NCI-H2196 treated with DMSO at 0.1 percent for 48 hours (cell line): ENCODE measurements at regions not wholly inside any gene's neighbourhood (a gene's known extent, or its start where the extent isn't known, plus 50 kb on each side); places are given as distances from the start of the nearest gene placed in this dataset.

ENCODE experiments used
- DNase-seq: peaks from one replicate; lab custom pipeline; 2025; ENCODE audit not compliant: unreplicated experiment; lab: John Stamatoyannopoulos, UW

DNA sequence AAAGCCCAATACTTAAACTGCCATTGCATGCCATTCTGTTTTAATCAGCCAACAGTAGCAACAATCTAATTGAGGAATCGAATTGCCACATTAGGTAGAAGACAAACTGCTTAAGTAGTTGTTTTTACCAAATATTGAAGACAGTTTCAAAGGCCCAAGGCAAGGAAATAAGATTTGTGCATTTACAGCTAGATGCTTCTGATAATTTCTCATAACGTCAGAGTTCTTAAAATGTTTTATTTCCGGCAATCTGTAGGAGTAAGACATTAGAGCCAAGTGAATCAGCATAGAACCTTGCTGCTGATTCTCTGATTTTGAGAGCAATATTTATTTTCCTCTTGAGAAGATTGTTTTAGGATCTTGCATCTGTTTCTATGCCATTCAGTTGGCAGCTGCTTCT is 174.3 kb downstream of the RBM43 start:
- DNase-seq = no peak

DNA sequence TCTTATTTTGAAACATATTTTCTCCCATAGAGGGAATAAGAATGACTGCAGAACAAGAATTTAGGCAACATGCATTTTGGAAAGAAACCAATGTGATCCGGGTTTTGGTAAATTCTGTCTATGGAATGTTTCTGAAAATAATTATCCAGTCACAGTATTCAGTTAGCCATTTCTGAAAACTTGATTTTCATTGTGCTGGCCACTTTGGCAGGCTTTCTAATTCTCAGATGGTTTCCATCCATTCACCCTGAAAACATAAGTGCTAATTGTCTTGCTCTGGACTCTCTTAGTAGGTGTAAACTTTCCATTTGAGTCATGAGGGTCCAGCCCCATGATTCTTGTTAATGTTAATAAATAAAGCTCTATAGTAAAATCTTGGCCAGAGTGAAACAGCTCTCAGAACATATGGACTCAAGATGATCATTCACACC is 176.5 kb downstream of the RBM43 start:
- DNase-seq = no peak

DNA sequence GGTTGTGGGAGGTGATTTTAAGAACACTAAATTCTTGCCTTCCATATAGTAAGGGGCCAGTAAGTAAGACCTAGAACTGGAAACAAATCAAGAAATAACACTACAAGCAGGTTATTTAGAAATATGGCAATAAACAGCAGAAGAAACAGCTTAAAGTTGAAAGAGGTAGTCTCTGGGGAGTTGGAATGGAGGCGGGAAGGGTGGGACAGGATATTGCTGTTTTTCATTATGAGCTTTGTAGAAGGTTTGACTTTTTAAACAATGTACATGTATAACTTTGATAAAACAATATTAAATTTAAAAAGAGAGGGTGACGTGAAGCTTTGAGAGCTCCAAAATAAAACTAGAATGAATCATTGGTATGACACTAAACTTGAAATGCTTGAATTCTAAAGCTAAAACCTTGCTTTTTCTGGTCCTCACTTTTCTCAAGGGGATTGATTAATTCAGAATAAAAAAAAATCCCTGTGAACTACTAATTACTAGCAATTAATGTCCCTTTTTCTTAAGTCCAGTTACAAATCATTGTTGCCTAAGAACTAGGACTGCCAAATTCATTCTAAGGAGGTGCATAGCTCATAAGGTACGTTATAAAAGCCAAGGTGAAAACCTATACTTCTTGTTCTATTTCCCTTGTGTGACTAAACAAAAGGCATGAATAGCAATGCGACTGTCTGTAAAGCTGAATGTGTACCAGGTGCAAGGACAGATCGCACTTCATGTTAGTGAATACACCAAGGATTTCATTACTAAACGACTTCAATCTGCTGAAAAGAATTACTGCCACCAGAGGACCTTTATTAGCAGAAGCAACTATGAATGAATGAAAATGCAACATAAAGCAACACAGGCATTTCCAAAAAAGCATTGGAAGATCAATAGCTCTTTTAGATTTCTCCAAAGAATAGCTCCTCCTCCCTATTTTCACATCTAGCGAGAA is 177.5 kb downstream of the RBM43 start:
- DNase-seq = no peak

DNA sequence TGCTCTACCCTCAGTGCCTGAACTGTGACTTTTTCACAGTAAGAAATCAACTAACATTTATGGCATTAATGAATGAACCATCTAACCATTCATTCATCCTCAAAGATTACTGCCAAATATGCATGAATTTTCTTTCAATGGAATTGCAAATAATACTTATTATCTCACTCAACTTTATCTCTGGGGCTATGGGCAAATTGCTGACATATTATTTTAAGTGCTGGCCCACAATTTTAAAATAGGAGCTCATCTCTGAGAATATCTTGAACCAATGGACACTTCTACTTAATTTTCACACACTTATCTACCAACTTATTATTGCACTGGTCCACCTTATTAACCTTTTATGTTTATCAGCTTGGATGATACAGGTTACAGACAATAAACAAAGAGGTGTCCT is 182.8 kb downstream of the RBM43 start:
- DNase-seq = no peak

DNA sequence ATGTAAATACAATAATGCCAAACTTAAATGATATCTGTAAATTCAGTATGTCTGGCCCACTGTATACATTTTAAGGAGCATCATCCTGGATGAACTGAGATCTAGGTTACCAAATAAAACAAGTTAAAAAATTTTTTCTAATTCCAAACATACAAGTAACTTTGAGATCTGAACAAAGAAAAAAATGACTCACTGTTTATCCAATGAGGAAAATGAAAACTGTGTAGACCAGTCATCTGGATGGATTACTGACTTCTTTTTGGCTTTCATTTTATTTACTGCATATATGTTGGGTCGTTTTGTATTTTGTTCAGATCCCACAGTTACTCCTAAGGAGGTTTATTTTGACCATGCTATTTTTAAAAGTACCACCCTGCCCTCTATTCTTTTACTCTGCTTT is 189.8 kb downstream of the RBM43 start:
- DNase-seq = no peak

DNA sequence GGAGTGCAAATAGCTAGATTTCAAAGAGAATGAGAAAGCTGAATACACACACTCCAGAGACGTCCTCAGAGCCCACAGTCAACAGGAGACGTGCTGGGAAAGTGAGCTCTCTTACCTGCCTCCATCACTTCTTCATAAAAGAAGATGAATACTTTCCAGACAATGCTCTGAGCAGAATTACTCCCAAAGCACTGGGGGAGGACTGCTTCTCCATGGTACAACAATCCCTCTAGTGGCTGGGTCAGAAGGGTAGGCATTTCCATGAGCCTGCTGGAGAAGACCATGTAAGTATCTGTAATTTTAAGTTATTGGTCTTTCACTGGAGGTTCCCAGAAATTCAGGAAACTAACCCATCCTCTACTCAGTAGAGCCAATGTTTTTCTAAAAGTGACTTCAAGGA is 190.3 kb downstream of the RBM43 start:
- DNase-seq = no peak

DNA sequence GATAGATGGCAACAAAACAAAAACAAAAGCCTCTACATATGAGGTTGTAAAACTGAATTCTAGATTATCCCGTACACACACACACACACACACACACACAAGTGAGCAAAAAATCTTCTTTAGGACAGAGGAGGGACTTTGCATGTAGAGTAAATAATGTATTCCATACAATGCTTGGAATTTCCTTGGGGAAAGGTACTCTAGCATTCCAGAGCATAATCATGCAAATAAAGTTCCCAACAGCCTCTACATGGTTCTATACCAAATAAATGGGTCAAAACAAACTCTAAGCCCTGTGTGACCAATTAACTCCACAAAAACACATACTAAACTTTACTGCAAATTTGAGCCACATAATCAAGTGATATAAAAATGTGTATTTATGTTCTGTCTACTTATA is 191.4 kb downstream of the RBM43 start:
- DNase-seq = no peak

DNA sequence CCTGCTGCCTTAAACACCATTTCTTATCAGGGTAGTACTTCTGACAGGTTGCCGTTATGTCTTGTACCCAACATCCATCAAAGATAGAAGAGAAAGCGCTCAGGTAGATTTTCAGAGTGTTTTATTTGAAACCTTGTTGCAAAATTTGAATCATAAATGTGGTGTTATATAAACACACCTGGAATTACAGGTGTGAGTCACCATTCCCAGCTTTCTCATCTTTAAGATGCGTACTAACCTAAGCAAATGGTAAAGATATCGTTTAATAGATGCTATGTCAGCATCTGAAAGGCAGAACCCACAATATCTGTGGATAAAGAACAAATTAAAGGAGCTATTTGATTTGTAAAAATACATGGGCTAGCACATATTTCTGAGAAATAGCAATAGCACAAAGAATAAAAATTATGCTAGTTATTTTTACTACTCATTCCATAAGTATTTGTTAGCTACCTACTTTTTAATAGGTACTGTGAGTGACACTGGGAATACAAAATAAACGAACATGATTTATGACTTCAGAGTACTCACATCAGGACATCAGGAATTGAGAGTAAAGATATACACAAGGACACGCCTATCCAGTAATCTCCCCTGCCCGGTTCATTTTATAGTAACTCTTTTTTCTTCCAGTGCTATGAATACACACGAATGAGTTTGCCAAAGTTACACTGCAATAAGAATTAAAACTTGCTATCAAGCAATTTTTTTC is 193.8 kb downstream of the RBM43 start:
- no peak for DNase-seq

DNA sequence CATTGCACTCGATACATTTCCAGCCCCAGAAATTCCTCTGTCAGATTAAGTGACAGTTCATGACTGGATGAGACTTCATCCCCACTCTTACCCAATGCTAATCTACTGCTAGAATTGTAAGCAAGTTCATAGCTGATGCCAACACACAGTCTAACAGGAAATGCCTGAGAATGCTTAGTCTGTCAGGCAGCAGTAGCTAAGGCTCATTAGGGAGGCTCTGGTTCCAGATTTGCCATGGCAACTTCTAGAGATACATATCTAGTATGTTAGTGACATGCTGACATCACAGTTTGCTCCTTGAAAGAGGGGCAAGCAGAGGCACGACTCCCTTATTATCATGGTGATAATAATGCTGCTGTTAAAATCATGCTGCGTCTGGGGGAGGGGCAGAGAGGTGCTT is 198.4 kb downstream of the RBM43 start:
- no peak for DNase-seq

DNA sequence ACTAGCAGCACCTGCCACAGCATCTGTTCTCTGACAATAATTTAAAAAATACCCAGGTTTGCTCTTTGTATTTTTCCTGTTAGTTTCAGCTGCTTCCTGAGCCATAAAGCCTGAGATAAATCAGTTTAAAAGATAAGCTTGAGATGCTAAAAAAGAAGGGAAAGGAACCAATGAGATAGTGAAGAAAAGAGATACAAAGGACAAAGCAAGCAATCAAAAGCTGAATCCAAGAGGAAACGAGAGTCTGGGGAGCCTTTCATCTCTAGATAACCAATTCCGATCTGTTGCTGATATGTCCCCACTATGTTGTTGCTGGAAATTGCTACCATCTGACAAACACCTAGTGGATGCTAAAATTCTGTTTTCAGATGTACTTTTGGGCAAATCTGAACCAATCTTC is 201.4 kb downstream of the RBM43 start:
- DNase-seq = no peak

DNA sequence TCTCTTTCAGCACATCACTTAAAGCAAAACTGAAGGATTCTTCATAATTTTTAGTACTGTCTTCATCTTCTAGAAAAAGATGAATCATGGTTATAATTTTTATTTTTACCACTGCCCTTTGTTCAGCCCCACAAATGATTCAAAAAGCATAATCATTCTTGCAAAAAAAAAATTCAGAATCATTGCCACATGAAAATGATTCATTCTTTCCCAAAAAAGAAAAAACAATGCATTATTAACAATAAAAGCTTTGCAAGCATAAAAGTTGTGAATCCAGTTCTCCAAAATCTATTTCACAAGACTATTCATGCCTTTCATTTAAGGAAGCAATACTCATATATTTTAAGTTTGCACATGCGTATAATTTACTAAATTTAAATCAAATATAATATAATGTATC is 204.8 kb downstream of the RBM43 start:
- DNase-seq = no peak

DNA sequence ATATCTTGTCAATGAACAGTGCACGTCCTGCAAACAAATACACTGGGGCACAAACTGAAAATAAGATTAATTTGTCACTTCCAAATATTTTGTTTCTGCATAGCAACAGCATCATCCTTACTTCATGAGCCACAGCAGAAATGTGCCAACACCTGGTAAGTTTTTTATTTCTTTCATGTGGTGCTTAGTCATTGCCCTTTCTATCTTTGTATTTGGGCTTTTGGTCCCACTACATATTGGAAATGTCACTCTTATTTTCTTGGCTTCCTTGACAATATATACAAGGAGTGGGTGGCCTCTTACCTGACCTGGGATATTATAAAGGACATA is 208.0 kb downstream of the RBM43 start:
- no peak for DNase-seq

DNA sequence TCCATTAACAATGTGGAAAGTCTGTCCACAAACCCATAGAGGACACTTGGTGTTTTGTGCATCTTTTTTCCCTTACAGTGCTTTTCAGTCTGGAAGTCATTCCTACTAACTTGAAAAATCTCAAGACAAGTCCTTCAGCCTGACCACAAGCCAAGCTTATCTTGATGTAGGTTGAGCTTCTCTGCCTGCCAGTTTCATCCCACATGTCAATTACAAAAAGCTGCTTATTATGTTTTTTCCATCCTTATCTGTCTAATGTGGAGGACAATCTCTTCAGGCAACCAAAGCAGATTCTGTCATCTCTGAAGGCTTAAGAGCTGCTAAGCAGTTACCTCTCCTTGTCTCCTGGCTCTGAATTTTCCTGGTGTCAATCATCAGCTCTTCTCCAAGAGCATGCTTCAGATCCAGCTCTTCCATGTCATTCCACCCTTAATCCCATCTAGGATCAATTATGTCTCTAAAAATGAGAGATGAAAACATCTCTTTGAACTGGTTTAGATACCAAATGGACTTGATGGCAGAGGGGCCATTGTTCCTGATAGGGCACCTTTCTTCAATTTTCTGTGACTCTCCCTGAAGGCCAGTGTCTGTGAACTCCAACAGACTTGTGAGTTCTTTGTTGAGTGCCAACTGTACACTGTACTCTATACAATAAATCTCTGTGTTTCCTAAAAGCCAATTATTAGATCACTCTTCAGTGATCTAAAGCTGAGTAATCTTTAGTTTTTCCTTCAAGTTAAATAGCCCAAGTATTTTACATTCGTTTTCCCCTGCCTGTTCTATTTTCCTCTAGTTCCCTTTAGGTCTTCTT is 208.6 kb downstream of the RBM43 start:
- no peak for DNase-seq

DNA sequence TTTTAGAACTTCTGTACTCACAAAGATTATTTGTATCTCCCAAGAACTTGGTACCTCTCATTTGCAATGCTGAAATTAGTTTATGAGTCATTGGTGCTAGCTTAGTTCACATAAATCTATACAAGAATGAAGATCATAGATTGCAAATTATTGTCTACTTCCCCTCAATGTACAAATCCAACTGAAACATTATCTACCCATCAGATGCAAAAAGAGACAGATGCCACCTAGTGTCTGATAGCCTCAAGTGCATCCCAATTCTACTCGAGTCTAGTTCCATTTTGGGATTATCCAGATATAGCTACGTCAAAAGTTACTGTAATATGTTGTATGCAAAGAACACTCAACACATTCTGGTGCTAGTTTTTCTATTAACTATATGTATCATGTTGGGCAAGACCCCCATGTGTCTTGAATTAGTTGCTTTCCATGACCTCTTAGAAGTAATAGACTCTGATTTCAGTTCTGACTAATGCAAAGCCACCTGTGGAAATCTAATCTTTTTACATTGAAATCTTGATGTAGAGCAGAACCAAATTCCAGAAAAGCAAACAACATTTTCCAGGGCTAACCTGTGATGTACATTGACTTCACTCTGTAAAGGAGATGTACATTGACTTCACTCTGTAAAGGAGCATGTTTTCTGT is 210.0 kb downstream of the RBM43 start:
- DNase-seq = peak; percentile 6

DNA sequence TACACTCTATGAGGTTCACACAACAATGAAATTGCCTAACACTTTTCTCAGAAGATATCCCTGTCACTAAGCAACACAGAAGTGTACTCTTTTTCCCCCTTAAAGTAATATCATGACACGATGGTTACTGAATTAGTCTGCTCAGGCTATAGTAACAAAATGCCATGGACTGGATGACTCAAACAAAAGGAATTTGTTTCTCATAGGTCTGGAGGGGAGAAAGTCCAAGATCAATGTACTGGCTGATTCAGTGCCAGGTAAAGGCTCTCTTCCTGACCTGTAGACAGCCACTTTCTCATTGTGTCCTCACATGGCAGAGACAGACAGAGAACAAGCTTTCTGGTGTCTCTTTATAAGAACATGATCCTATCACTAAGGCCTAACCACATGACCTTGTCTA is 211.9 kb downstream of the RBM43 start:
- no peak for DNase-seq

DNA sequence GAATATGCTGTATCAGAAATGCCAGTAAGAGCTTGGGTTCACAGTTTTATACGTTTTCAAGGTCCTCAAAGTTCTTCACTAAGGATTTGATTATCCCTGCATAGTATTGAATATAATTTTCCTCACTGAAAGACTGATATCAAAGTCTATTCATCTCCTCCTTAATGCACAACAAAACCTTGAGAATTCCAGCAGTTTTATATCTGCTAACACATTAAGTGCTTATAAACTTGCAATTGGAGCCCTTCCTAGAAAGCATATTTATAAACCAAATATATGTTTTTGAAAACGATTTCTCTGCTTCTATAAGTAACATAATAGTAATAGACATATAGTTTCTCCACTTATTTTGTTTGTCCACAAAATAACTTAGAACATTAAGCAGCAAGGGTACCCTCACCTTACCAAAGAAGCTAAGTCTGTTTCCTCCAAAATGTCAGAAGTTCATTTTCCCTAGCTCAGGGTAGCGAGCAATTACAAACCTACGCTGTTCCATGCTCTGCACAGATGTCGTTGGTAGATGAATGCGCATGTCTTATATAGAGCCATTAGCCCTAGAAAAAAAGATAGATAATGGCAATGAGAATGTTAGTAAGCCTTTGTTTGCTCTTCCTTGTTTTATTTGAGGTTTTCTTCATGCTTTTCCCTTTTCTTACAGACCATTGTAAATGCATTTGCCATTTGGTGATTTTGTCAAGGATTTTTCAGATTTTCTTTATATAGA is 213.2 kb downstream of the RBM43 start:
- DNase-seq = no peak

DNA sequence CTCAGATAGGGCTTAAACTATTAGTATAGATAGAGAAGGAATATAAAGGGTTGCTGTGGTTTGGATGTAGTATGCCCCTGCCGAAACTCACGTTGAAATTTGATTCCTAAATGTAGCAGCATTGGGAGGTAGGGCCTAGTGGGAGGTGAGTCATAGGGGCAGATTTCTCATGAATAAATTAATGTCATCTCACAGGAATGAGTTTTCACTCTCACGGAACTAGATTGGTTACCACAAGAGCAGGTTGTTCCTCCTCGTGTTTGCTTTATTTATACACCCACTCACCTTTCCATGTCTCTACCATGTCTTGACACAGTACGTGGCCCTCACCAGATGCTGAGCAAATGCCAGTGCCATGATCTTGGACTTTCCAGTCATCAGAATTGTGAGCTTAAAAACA is 218.2 kb downstream of the RBM43 start:
- no peak for DNase-seq

DNA sequence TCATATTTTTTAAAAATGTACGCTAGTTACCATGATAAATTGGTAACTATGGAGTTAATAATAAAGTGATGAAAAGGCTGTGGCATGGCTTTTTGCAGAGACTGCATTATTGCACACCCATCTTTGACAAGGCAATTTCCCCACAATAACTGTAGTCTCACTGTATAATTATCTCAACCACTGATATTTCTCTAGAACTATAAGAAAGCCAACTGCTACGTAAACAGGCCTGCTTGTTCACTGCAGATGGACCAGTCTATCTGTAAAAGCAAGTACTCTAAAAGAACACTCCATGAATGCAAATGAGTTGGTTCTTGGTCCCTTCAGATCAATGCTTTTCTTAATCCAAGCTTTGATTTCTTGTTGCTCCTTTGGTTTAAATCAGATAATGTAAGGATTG is 218.7 kb downstream of the RBM43 start:
- DNase-seq = no peak

DNA sequence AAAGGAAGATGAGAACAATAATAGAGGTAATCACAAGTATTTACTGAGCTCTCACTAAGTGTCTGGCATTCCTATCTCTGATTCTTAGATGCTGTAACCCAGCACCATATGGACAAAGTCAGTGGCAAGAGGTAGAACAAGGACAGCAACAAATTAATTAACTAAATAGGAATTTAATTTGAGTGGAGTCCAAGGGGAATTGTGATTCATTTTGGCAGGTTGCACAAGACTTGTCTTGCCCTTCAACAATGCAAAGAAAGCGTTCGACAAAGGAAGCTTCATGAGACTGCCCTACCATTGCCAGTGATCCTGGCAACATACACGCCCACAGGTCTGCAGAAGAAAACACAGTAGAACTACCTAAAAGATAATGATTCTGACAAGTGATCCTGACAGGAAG is 221.6 kb downstream of the RBM43 start:
- DNase-seq = no peak

DNA sequence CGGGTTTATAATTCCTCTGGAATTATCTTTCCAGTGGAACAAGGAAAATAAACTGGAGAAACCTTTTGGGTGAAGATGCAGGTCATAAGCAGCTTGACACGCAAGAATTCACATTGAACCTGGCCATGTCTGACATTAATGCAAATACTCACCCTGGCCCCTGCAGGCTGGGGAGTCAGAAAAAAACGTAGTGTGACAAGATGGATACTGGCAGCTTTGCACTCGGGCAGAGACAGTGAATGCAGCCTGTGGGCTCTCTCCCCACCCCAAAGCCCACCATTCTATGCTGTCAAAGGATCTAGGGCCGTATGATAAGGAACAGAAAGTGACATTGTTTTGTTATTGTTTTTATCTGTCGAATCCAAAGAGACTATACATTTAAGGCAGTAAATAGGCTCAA is 223.1 kb downstream of the RBM43 start:
- DNase-seq = no peak

DNA sequence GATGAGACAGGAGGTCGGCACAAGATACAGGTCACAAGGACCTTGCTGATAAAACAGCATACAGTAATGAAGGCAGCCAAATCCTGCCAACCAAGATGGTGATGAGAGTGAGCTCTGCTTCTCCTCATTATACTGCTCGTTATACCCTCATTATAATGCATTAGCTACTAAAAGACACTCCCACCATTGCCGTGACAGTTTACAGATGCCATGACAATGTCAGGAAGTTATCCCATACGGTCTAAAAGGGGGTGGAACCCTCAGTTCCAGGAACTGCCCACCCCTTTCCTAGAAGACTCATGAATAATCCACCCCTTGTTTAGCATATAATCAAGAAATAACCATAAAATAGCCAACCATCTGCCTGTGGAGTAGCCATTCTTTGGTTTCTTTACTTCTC is 224.2 kb downstream of the RBM43 start:
- no peak for DNase-seq
